ENCODE measurements at regions not wholly inside any gene's neighbourhood (a gene's known extent, or its start where the extent isn't known, plus 50 kb on each side); places are given as distances from the start of the nearest gene placed in this dataset.

GRCh38 chr9:110092792-110093191 lies 115.2 kb downstream of the C9orf152 start:
- no TSS peak for BruUV-seq (replicated peaks)
- H3K4me3 ChIP-seq (replicated peaks in 1 of 3; ENCODE audit: insufficient read depth in 1 of 3, low read depth in 1 of 3, low read length in 3 of 3): no peak overlapping the region
- FAIRE-seq: no peak
- dilution Hi-C loops (cut with MboI; ENCODE audit: extremely low pct_ligation_motif_present, low sequenced_read_pairs) (no loop called here), intact Hi-C loops (cut with micrococcal nuclease) (no loop called here)
- no peak overlapping the region for H2AFZ ChIP-seq (ENCODE audit: low read depth, low read length)
- H3K9ac ChIP-seq (replicated peaks; ENCODE audit: extremely low read depth, insufficient read depth, low read length): no peak overlapping the region
- TF ChIP-seq POLR2AphosphoS5 (IDR thresholded peaks at IDR 0.05; ENCODE audit: insufficient read depth, low read depth, low read length) (no peak), EZH2 (IDR thresholded peaks at IDR 0.05; ENCODE audit: borderline replicate concordance, low read depth, low read length, severe bottlenecking) (no peak), MAX (IDR thresholded peaks at IDR 0.05; ENCODE audit: insufficient read depth, insufficient read length) (no peak), CTCF (IDR thresholded peaks at IDR 0.05; ENCODE audit: extremely low read depth in 1 of 2, insufficient read depth in 1 of 2, low read depth in 1 of 2, low read length in 2 of 2) (no peak), MYC (IDR thresholded peaks at IDR 0.05; ENCODE audit: low read depth, low read length) (no peak), POLR2A (IDR thresholded peaks at IDR 0.05; ENCODE audit: low read depth, low read length) (no peak), JUN (IDR thresholded peaks at IDR 0.05; ENCODE audit: borderline replicate concordance, insufficient read depth, insufficient read length, low read depth) (no peak), FOS (IDR thresholded peaks at IDR 0.05; ENCODE audit: borderline replicate concordance, insufficient read depth, low read length) (no peak), GATA2 (IDR thresholded peaks at IDR 0.05; ENCODE audit: insufficient read depth, insufficient read length, low read depth, low read length) (no peak)
- H4K20me1 ChIP-seq (replicated peaks; ENCODE audit: control insufficient read depth, extremely low read depth, insufficient read depth, low read length): peaks cover 4% of the 10 kb centered on the region
- H3K27ac ChIP-seq (ENCODE audit: insufficient read depth, low read depth, low read length): no peak overlapping the region
- POLR2A ChIA-PET: no interaction called here
- H3K9me3 ChIP-seq (replicated peaks; ENCODE audit: control insufficient read depth, insufficient read depth, low read length): no peaks in the 10 kb centered on the region
- H3K27me3 ChIP-seq (ENCODE audit: control insufficient read depth in 2 of 2, insufficient read depth in 2 of 2, low read length in 2 of 2): no peaks in the 10 kb centered on the region
- peaks cover 0 to 3% of the 10 kb centered on the region in 2 experiments for H3K36me3 ChIP-seq (ENCODE audit: control insufficient read depth in 2 of 2, extremely low read depth in 1 of 2, insufficient read depth in 2 of 2, low read length in 2 of 2)
- H3K4me2 ChIP-seq (ENCODE audit: insufficient read depth, low read length): no peak overlapping the region
- peaks cover 23% of the 10 kb centered on the region for H3K4me1 ChIP-seq (ENCODE audit: control insufficient read depth, extremely low read depth, insufficient read depth, low read length)
- H3K9me1 ChIP-seq (replicated peaks; ENCODE audit: control insufficient read depth, extremely low read depth, insufficient read depth, low read length): no peaks in the 10 kb centered on the region
- DNase-seq (ENCODE audit: low read depth, low spot score): no peak
- CTCF ChIA-PET: interaction anchor here (0.8 to 1.3 kb wide), 3 partner anchors 17 to 189 kb away, joined by 3 to 4 read pairs (median 4); no protein-coding TSS in a partner anchor
- H3K79me2 ChIP-seq (ENCODE audit: control insufficient read depth, insufficient read depth, low read length): peaks cover 88% of the 10 kb centered on the region

Data from endothelial cell of umbilical vein (primary cell).